ENCODE measurements at regions not wholly inside any gene's neighbourhood (a gene's known extent, or its start where the extent isn't known, plus 50 kb on each side); places are given as distances from the start of the nearest gene placed in this dataset.

DNA sequence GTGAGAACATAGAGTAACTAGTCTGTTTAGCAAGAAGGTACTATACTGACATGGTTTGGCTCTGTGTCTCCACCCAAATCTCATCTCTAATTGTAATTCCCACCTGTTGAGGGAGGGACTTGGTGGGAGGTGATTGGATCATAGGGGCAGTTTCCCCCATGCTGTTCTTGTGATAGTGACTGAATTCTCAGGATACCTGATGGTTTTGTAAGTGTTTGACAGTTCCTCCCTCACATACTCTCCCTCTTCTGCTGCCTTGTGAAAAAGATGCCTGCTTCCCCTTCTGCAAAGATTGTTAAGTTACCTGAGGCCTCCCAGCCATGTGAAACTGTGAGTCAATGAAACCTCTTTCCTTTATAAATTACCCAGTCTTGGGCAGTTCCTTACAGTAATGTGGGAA is 240.4 kb upstream of the ST8SIA4 start:
- TF ChIP-seq, protein P1, sequence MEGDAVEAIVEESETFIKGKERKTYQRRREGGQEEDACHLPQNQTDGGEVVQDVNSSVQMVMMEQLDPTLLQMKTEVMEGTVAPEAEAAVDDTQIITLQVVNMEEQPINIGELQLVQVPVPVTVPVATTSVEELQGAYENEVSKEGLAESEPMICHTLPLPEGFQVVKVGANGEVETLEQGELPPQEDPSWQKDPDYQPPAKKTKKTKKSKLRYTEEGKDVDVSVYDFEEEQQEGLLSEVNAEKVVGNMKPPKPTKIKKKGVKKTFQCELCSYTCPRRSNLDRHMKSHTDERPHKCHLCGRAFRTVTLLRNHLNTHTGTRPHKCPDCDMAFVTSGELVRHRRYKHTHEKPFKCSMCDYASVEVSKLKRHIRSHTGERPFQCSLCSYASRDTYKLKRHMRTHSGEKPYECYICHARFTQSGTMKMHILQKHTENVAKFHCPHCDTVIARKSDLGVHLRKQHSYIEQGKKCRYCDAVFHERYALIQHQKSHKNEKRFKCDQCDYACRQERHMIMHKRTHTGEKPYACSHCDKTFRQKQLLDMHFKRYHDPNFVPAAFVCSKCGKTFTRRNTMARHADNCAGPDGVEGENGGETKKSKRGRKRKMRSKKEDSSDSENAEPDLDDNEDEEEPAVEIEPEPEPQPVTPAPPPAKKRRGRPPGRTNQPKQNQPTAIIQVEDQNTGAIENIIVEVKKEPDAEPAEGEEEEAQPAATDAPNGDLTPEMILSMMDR (IDR thresholded peaks at IDR 0.05): no peak
- TF ChIP-seq POLR2A (IDR thresholded peaks at IDR 0.05): no peak

Data from uterus (tissue), 2 donors.